ENCODE measurements at regions not wholly inside any gene's neighbourhood (a gene's known extent, or its start where the extent isn't known, plus 50 kb on each side); places are given as distances from the start of the nearest gene placed in this dataset.

- Histone ChIP-seq H3K9me3 (no peaks in the 10 kb centered on the region), H3K4me1 (ENCODE audit: insufficient read depth) (no peaks in the 10 kb centered on the region), H3K36me3 (no peaks in the 10 kb centered on the region), H3K27ac (no peak overlapping the region), H3K27me3 (peaks cover 2% of the 10 kb centered on the region), H3K4me3 (no peak overlapping the region)
- WGBS, 3 donors, result 18 to 21% (median 19%) methylated on average over 1 of the region's 1 CpG
- TF ChIP-seq EP300 (IDR thresholded peaks at IDR 0.05), result no peak
- TF ChIP-seq, protein P1, sequence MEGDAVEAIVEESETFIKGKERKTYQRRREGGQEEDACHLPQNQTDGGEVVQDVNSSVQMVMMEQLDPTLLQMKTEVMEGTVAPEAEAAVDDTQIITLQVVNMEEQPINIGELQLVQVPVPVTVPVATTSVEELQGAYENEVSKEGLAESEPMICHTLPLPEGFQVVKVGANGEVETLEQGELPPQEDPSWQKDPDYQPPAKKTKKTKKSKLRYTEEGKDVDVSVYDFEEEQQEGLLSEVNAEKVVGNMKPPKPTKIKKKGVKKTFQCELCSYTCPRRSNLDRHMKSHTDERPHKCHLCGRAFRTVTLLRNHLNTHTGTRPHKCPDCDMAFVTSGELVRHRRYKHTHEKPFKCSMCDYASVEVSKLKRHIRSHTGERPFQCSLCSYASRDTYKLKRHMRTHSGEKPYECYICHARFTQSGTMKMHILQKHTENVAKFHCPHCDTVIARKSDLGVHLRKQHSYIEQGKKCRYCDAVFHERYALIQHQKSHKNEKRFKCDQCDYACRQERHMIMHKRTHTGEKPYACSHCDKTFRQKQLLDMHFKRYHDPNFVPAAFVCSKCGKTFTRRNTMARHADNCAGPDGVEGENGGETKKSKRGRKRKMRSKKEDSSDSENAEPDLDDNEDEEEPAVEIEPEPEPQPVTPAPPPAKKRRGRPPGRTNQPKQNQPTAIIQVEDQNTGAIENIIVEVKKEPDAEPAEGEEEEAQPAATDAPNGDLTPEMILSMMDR (IDR thresholded peaks at IDR 0.05), result no peak
- no peak for TF ChIP-seq POLR2A (IDR thresholded peaks at IDR 0.05)
- intact Hi-C loops (cut with DNase I), result no loop called here
- no peak for DNase-seq
These were observed 233.6 kb downstream of the SH2D4B start for GRCh38 chr10:80771285-80771684.

DNA sequence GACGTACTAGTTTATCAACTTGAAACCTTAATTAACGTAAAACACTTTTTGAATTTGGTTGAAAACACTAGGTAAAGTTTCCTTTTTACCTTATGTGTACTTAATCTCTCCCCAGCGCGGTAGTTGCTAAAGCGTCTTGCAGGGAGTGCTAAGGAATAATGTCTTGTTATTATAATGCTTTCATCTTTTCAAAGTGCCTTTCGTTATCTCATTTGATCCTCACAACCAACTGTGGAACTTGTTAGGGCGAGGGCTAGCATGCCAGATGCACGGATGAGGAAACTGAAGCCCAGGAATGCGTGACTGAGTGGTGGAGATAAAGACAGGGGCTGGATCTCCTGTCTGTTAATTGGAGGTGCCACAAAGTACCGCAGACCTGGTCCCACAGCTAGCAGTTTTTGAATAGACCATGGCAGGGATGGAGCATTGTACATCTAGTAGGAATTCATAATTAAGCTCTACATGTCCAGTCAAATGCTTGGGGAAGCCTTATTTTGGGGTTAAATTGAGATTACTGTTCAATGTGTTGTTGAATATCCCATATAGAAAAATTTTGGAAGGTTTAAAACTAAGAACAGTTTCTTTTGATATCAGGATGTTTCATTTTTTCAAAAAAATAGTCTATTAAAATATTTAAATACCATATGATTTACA is 234.3 kb downstream of the SH2D4B start:
- no peaks in the 10 kb centered on the region for H3K9me3 ChIP-seq
- no peak overlapping the region for H3K27ac ChIP-seq
- WGBS, 3 donors, result 57 to 68% (median 58%) methylated on average over 10 of the region's 10 CpGs
- TF ChIP-seq POLR2A (IDR thresholded peaks at IDR 0.05) (no peak), EP300 (IDR thresholded peaks at IDR 0.05) (no peak)
- TF ChIP-seq, protein P1 (IDR thresholded peaks at IDR 0.05), result no peak
- no peak overlapping the region for H3K4me3 ChIP-seq
- H3K27me3 ChIP-seq, result peaks cover 2% of the 10 kb centered on the region
- H3K36me3 ChIP-seq, result no peaks in the 10 kb centered on the region
- H3K4me1 ChIP-seq (ENCODE audit: insufficient read depth), result no peaks in the 10 kb centered on the region
- no peak for DNase-seq
- intact Hi-C loops (cut with DNase I), result no loop called here

DNA sequence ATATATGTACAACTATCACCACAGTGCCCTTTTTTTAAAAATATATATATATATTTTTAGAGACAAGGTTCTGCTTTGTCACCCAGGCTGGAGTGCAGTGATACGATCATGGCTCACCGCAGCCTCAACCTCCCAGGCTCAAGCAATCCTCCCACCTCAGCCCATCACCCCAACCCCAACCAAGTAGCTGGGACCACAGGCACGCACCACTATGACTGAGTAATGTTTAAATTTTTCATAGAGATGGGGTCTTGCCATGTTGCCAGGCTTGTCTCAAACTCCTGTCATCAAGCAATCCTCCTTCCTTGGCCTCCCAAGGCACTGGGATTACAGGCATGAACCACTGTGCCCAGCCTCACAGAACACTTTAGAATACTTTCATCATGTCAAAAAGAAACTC is 234.9 kb downstream of the SH2D4B start:
- no peak overlapping the region for H3K27ac ChIP-seq
- peaks cover 2% of the 10 kb centered on the region for H3K27me3 ChIP-seq
- intact Hi-C loops (cut with DNase I), result no loop called here
- H3K36me3 ChIP-seq, result no peaks in the 10 kb centered on the region
- 63 to 90% (median 77%) methylated on average over 3 of the region's 3 CpGs for WGBS, 3 donors
- no peaks in the 10 kb centered on the region for H3K9me3 ChIP-seq
- no peak for DNase-seq
- no peak overlapping the region for H3K4me3 ChIP-seq
- TF ChIP-seq, protein P1 (IDR thresholded peaks at IDR 0.05), result no peak
- no peak for TF ChIP-seq POLR2A (IDR thresholded peaks at IDR 0.05)
- TF ChIP-seq EP300 (IDR thresholded peaks at IDR 0.05), result no peak
- H3K4me1 ChIP-seq (ENCODE audit: insufficient read depth), result no peaks in the 10 kb centered on the region

DNA sequence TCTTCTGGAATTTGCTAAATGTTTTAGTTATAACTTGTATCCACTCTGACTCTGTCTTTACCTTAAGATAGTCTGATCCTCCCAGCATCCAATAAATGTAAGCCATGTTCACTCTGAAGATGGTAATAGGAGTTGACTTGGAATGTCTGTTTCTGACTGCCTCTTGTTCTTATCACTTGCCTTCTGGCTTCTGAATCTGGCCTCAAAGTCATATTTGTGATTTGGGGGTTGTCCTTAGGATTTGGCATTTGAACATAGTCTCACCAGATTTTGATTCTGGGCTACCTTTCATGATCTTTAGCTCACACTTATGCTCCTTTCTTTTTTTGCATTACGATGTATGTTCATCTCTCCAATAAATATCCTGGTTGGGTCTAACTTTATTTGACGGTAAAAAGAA is 247.0 kb downstream of the SH2D4B start:
- TF ChIP-seq, protein P1 (IDR thresholded peaks at IDR 0.05), result no peak
- TF ChIP-seq POLR2A (IDR thresholded peaks at IDR 0.05) (no peak), EP300 (IDR thresholded peaks at IDR 0.05) (no peak)
- no peaks in the 10 kb centered on the region for H3K9me3 ChIP-seq
- H3K27ac ChIP-seq, result no peak overlapping the region
- peaks cover 6% of the 10 kb centered on the region for H3K27me3 ChIP-seq
- H3K36me3 ChIP-seq, result no peaks in the 10 kb centered on the region
- 93 to 96% (median 95%) methylated on average over 2 of the region's 2 CpGs for WGBS, 3 donors
- intact Hi-C loops (cut with DNase I), result no loop called here
- no peak for DNase-seq
- no peak overlapping the region for H3K4me3 ChIP-seq
- no peaks in the 10 kb centered on the region for H3K4me1 ChIP-seq (ENCODE audit: insufficient read depth)
